IPS-18a (cell line): ENCODE measurements at regions not wholly inside any gene's neighbourhood (a gene's known extent, or its start where the extent isn't known, plus 50 kb on each side); places are given as distances from the start of the nearest gene placed in this dataset.

Experiments
- H3K27ac ChIP-seq: one replicate; pipeline ENCODE4 v1.5.1; 2013; ENCODE audit warnings: low read length
- H3K27me3 ChIP-seq: one replicate; pipeline ENCODE4 v1.6.1; 2013; ENCODE audit warnings: mild to moderate bottlenecking, low read length; ENCODE audit not compliant: control insufficient read depth, insufficient read depth
- H3K36me3 ChIP-seq: one replicate; pipeline ENCODE4 v1.6.1; 2013; ENCODE audit warnings: low read depth, low read length; ENCODE audit not compliant: control insufficient read depth
- H3K4me1 ChIP-seq: one replicate; pipeline ENCODE4 v1.6.1; 2013; ENCODE audit warnings: low read depth, low read length; ENCODE audit not compliant: control insufficient read depth
- H3K4me3 ChIP-seq: one replicate; pipeline ENCODE4 v1.5.1; 2013; ENCODE audit warnings: low read length
- H3K9ac ChIP-seq: one replicate; pipeline ENCODE4 v1.6.1; 2013; ENCODE audit warnings: mild to moderate bottlenecking, low read length, moderate library complexity
- H3K9me3 ChIP-seq: one replicate; pipeline ENCODE4 v1.6.1; 2013; ENCODE audit warnings: low read depth, low read length; ENCODE audit not compliant: control insufficient read depth

DNA sequence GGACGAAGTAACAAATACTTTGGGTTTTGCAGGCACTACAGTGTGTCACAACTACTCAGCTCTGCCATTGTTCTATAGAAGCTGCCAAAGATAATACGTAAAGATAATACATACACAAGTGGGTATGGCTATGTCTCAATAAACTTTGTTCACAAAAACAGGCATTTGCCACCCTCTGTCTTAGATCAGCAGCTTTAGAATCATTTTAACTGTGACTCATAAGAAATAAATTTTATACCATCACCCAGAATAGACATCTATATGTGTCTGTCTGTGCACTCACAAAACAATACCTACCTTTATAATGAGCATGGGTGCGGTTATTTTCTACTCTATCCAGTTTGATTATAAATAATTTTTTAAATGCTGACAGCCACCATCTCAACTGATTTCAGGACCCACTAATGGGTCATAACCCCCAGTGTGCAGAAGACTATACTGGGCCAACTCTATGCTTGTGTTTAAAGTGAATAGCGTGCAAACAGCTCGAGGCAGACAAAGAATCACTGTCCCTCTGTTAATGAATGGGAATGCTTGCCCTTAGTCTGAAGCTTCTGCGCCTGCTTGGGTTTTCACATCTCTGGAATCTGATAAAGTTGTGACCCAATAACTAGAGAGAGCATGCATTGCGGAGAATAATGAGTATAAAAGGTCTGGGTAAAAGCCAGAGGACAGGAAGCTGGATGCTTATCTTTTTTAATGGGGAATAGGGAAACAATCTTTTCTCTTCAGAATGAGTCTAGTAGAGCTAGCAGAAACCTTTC is 216.2 kb downstream of the PLPP3 start:
- H3K9ac ChIP-seq: no peak overlapping the region
- no peak overlapping the region for H3K27ac ChIP-seq
- no peaks in the 10 kb centered on the region for H3K4me1 ChIP-seq

DNA sequence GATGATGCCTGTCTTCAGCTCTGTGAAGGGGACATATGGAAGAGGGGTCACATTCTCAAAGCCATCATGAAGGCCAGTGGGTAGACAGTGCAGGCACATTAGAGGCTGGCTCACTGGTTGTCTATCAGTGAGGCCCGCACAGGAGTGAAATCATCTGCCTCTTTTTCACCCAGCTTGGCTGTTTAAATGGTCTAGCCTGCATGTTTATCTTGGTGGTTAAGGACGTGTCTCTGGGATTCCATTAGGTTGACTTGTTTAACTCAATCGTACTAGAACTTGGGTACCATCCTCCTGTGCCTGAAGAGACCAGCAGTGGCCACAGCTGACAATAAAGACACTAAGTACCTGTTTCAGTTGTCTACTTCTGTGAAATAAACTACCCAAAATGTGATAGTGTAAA is 219.3 kb downstream of the PLPP3 start:
- no peak overlapping the region for H3K4me3 ChIP-seq
- H3K27me3 ChIP-seq: no peaks in the 10 kb centered on the region
- H3K9ac ChIP-seq: no peak overlapping the region
- no peaks in the 10 kb centered on the region for H3K36me3 ChIP-seq
- H3K27ac ChIP-seq: no peak overlapping the region
- no peaks in the 10 kb centered on the region for H3K4me1 ChIP-seq
- H3K9me3 ChIP-seq: no peaks in the 10 kb centered on the region

More for the DNA sequence above, 216.2 kb downstream of the PLPP3 start:
- Histone ChIP-seq H3K36me3 (no peaks in the 10 kb centered on the region), H3K9me3 (no peaks in the 10 kb centered on the region), H3K4me3 (no peak overlapping the region), H3K27me3 (no peaks in the 10 kb centered on the region)

DNA sequence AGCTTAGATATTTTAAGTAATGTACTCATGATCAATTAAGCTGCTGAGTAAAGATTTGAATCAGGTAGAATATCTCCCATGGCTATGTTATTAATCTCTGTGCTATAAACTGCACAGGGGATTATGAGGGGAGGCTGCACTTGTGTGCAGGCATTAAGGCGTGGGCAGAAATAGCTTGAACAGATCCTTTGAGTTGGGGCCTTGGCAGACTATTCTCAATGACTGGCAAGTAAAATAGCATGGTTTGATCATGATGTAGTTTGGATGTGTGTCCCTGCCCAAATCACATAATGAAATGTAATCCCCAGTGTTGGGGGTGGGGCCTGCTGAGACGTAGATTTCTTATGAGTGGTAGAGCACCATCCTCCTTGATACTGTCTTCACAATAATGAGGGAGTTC is 220.3 kb downstream of the PLPP3 start:
- H3K27ac ChIP-seq: no peak overlapping the region
- no peaks in the 10 kb centered on the region for H3K27me3 ChIP-seq
- H3K36me3 ChIP-seq: no peaks in the 10 kb centered on the region
- no peak overlapping the region for H3K9ac ChIP-seq
- no peak overlapping the region for H3K4me3 ChIP-seq
- H3K4me1 ChIP-seq: no peaks in the 10 kb centered on the region
- H3K9me3 ChIP-seq: no peaks in the 10 kb centered on the region

DNA sequence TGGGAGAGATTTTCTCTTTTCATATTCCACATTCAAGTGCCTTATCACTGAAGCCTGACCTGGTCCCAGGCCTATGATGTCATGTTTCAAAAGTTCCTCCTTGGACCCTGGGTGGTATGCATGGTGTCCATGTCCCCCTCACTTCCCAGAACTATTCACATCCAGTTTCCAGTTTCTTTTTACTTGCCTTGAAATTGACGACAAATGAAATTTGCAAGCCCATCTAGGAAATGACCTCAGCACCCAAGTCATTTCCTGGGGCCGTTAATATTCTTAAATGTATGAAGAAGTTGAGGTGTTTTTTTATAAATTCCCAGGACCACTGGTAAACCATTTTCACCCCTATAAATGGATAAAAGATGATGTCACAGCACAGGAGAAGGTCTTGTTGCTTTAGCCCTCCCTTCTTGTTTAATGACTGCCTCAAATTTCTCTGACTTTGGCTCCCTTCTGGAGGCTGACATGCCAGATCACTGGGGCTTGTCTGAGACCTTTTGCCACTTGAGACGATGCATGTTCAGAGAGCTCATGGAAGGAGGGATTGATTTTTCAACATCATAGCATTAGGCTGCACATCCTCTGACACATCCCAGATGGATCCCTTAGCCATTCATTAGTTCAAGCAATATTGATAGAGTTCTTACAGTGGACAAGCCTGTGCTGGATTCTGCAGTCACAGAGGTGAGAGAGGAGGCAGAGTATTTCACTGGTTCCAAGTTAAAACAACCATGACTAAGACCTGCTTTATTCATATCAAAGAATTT is 221.3 kb downstream of the PLPP3 start:
- Histone ChIP-seq H3K27me3 (no peaks in the 10 kb centered on the region), H3K36me3 (no peaks in the 10 kb centered on the region), H3K4me1 (no peaks in the 10 kb centered on the region), H3K9me3 (no peaks in the 10 kb centered on the region), H3K9ac (no peak overlapping the region), H3K4me3 (no peak overlapping the region), H3K27ac (no peak overlapping the region)

DNA sequence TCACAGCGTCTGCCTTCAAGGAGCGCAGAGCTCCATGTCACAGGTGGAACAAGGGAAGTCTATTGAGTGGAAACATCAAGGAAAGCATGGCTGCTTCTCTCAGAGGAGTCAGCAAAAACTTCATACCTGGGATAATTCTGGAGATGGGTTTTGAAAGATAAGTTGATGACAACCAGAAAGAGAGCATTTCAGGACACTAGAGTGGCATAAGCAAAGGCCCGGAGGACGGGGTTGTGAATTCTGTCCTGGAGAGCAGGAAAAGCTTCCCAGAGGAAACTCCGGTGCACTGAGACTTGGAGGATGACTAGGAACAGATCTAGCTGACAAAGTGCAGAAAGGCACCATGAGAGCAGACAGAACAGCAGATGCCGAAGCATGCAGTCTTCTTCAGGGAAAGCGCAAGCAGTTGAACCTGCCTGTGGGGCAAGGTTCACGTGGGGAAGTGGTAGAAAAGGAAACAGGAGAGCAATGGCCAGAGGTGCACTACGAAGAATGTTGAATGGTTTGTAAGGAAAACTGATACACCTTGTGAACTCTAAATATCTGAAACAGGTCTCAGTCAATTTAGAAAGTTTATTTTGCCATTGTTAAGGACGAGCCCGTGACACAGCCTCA is 222.9 kb downstream of the PLPP3 start:
- Histone ChIP-seq H3K9ac (no peak overlapping the region), H3K4me3 (no peak overlapping the region), H3K4me1 (no peaks in the 10 kb centered on the region), H3K36me3 (no peaks in the 10 kb centered on the region), H3K27ac (no peak overlapping the region), H3K27me3 (no peaks in the 10 kb centered on the region), H3K9me3 (no peaks in the 10 kb centered on the region)

DNA sequence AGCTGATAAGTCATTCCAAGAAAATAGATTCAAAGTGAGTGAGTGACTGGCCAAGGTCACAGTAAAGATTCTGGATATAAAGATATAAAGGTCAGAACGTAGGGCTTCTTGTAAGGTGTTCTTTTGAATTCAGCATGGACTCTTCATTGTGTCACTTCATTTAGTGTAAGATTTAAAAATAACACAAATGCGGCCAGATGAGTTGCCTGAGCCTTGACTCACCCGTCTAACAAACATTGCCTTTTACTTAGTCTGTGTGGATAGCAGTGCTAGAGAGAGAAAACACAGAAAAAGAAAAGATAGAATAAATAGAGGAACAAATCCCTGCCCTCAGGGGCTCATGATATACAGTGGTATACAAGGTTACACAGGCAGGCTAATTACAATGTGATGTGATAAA is 223.4 kb downstream of the PLPP3 start:
- no peaks in the 10 kb centered on the region for H3K4me1 ChIP-seq
- no peak overlapping the region for H3K27ac ChIP-seq
- no peaks in the 10 kb centered on the region for H3K9me3 ChIP-seq
- H3K27me3 ChIP-seq: no peaks in the 10 kb centered on the region
- H3K9ac ChIP-seq: no peak overlapping the region
- H3K4me3 ChIP-seq: no peak overlapping the region
- no peaks in the 10 kb centered on the region for H3K36me3 ChIP-seq

DNA sequence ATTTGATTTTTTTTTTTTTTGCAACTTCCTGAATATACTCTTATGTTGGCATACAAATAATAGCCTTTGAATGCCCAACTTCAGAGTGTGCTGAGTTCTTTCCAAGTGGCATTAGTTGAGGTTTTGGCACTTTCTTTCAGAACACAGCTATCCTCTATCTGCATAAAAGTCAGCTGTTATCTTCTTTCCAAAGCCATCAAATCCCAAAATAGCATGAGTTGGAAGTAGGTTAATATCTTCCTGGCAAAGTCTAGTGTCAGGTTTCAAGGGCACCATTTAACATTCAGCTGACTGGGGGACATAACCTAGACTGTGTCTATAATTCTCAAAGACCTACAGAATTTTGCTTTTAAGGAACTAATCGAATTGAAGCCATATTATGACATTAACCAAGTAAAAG is 223.9 kb downstream of the PLPP3 start:
- no peaks in the 10 kb centered on the region for H3K36me3 ChIP-seq
- no peak overlapping the region for H3K27ac ChIP-seq
- H3K4me3 ChIP-seq: no peak overlapping the region
- no peaks in the 10 kb centered on the region for H3K27me3 ChIP-seq
- H3K4me1 ChIP-seq: no peaks in the 10 kb centered on the region
- H3K9ac ChIP-seq: no peak overlapping the region
- H3K9me3 ChIP-seq: no peaks in the 10 kb centered on the region

DNA sequence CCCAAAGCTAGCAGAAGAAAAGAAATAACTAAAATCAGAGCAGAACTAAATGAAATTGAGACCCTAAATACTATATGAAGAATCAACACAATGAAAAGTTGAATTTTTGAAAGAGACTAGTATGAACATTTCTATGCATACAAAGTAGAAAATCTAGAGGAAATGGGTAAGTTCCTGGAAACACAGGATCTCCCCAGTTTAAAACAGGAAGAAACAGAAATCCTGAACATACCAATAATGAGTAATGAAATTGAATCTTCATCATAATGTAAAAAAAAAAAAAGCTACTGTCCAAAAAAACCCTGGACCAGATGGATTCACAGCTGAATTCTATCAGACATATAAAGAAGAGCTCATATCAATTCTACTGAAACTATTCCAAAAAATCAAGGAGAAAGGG is 233.5 kb downstream of the PLPP3 start:
- no peak overlapping the region for H3K9ac ChIP-seq
- H3K27me3 ChIP-seq: no peaks in the 10 kb centered on the region
- no peaks in the 10 kb centered on the region for H3K9me3 ChIP-seq
- H3K4me1 ChIP-seq: no peaks in the 10 kb centered on the region
- no peak overlapping the region for H3K4me3 ChIP-seq
- H3K27ac ChIP-seq: no peak overlapping the region
- H3K36me3 ChIP-seq: no peaks in the 10 kb centered on the region

DNA sequence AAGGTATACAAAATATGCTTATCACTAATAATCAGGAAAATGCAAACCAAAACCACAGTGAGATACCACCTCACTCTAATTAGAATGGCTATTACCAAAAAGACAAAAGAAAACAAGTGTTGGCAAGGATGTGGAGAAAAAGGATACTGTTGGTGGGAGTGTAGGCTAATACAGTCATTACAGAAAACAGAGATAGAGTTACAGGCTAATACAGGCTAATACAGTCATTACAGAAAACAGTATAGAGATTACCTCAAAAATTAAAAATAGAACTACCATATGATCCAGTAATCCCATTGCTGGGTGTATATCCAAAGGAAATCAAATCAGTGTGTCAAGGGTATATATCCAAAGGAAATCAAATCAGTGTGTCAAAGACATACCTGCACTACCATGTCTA is 238.4 kb downstream of the PLPP3 start:
- no peaks in the 10 kb centered on the region for H3K36me3 ChIP-seq
- no peaks in the 10 kb centered on the region for H3K27me3 ChIP-seq
- H3K4me3 ChIP-seq: no peak overlapping the region
- H3K9ac ChIP-seq: no peak overlapping the region
- no peak overlapping the region for H3K27ac ChIP-seq
- no peaks in the 10 kb centered on the region for H3K9me3 ChIP-seq
- H3K4me1 ChIP-seq: no peaks in the 10 kb centered on the region

DNA sequence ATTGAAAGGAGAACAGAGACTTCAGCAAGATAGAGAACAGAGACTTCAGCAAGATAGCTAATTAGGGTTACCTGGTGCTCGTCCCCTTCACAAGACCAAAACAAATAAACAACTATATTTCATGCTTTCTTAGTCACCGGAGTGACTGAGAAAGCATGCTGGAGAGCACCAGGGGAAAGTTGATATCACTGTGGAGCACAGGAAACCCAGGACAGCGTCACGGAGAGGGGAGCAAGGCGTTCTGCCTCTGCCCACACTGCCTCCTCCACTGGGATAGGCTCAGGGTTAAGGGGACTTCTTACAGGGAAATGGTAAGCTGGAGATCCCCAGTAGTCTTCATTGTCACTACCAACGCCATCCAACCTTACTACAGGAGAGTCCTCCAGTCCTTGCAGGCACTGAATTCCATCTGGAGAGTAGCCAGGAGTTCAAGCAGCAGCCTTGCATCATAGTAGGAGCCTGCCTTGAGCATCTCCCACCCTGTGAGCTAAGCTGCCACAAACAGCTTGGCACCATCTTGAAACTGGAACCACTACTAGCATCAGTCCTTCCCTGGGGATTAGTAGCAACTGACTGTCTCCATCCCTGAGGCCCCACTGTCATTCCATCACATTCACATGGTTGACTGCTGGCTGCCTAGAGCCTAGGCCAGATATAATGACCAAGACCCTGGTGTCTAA is 239.4 kb downstream of the PLPP3 start:
- no peaks in the 10 kb centered on the region for H3K36me3 ChIP-seq
- H3K27ac ChIP-seq: no peak overlapping the region
- no peaks in the 10 kb centered on the region for H3K4me1 ChIP-seq
- no peaks in the 10 kb centered on the region for H3K27me3 ChIP-seq
- no peaks in the 10 kb centered on the region for H3K9me3 ChIP-seq
- H3K4me3 ChIP-seq: no peak overlapping the region
- no peak overlapping the region for H3K9ac ChIP-seq

DNA sequence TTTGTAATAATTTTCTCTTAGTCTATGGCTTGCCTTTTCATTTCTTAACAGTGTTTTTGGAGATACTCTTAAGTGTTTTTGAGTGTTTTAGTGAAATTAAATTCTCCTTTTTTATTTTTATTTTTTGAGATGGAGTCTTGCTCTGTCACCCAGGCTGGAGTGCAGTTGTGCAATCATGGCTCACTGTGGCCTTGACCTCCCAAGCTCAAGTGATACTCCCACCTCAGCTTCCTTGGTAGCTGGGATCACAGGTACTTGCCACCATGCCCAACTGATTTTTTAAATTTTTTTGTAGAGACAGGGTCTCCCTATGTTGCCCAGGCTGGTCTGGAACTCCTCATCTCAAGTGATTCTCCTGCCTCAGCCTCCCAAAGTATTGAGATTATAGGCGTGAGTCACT is 240.3 kb downstream of the PLPP3 start:
- H3K27me3 ChIP-seq: no peaks in the 10 kb centered on the region
- no peaks in the 10 kb centered on the region for H3K4me1 ChIP-seq
- H3K4me3 ChIP-seq: no peak overlapping the region
- no peak overlapping the region for H3K27ac ChIP-seq
- H3K9me3 ChIP-seq: no peaks in the 10 kb centered on the region
- no peaks in the 10 kb centered on the region for H3K36me3 ChIP-seq
- no peak overlapping the region for H3K9ac ChIP-seq
